Neural progenitor cell (in vitro differentiated cells): ENCODE measurements at regions not wholly inside any gene's neighbourhood (a gene's known extent, or its start where the extent isn't known, plus 50 kb on each side); places are given as distances from the start of the nearest gene placed in this dataset.

Experiments used
- DNase-seq: peaks from one replicate; pipeline ENCODE4 v3.0.0-alpha.2; 2016; ENCODE audit warnings: low spot score
- H2AFZ ChIP-seq: fragments of 200-600 bp; sonication (generic); replicated peaks from 2 replicates; pipeline ENCODE4 v1.6.1; 2016; ENCODE audit warnings: antibody characterized with exemption
- H3F3A ChIP-seq: fragments of 200-600 bp; sonication (generic); 2 replicates; pipeline ENCODE4 v1.6.1; 2016; ENCODE audit warnings: antibody characterized with exemption, low read depth
- H3K27ac ChIP-seq: fragments of 200-600 bp; sonication (generic); 2 replicates; pipeline ENCODE4 v1.5.1; 2016; ENCODE audit warnings: mild to moderate bottlenecking
- H3K27me3 ChIP-seq: fragments of 200-600 bp; sonication (generic); 2 replicates; pipeline ENCODE4 v1.6.1; 2016; ENCODE audit warnings: mild to moderate bottlenecking, moderate library complexity
- H3K36me3 ChIP-seq: fragments of 200-600 bp; sonication (generic); 2 replicates; pipeline ENCODE4 v1.5.1; 2016
- H3K4me1 ChIP-seq: fragments of 200-600 bp; sonication (generic); 2 replicates; pipeline ENCODE4 v1.6.1; 2016; ENCODE audit warnings: mixed run types
- H3K4me2 ChIP-seq: fragments of 200-600 bp; sonication (generic); 2 replicates; pipeline ENCODE4 v1.6.1; 2016
- H3K4me3 ChIP-seq: fragments of 200-600 bp; sonication (generic); 2 replicates; pipeline ENCODE4 v1.5.1; 2016
- H3K79me2 ChIP-seq: fragments of 200-600 bp; sonication (generic); 2 replicates; pipeline ENCODE4 v1.6.1; 2016; ENCODE audit warnings: low read depth
- H3K9ac ChIP-seq: fragments of 200-600 bp; sonication (generic); 2 replicates; pipeline ENCODE4 v1.6.1; 2016
- H3K9me3 ChIP-seq: fragments of 200-600 bp; sonication (generic); 2 replicates; pipeline ENCODE4 v1.5.1; 2016; ENCODE audit warnings: low read depth
- H4K20me1 ChIP-seq: fragments of 200-600 bp; sonication (generic); 2 replicates; pipeline ENCODE4 v1.6.1; 2016; ENCODE audit warnings: low read depth
- H3K27ac Mint-ChIP-seq: 3 replicates; pipeline ENCODE4 v1.8.0; 2021; ENCODE audit warnings: mixed read lengths
- H3K27me3 Mint-ChIP-seq: 2 replicates; pipeline ENCODE4 v1.8.0; 2022; ENCODE audit warnings: low read depth, mild to moderate bottlenecking, inconsistent platforms, moderate library complexity, mixed read lengths; ENCODE audit not compliant: insufficient read depth
- H3K36me3 Mint-ChIP-seq: 3 replicates; pipeline ENCODE4 v1.8.0; 2021; ENCODE audit warnings: mixed read lengths
- H3K4me1 Mint-ChIP-seq: 3 replicates; pipeline ENCODE4 v1.8.0; 2021; ENCODE audit warnings: mixed read lengths
- H3K4me3 Mint-ChIP-seq: 3 replicates; pipeline ENCODE4 v1.8.0; 2021; ENCODE audit warnings: mild to moderate bottlenecking, moderate library complexity, mixed read lengths
- H3K9me3 Mint-ChIP-seq: 3 replicates; pipeline ENCODE4 v1.8.0; 2020; ENCODE audit warnings: mixed read lengths
- EZH2 ChIP-seq: fragments of 200-600 bp; sonication (generic); IDR thresholded peaks from 2 replicates; pipeline ENCODE4 v1.6.1; 2017; ENCODE audit warnings: antibody characterized with exemption, mild to moderate bottlenecking, moderate library complexity
- EZH2phosphoT487 ChIP-seq: fragments of 200-600 bp; sonication (generic); IDR thresholded peaks from 2 replicates; pipeline ENCODE4 v1.6.1; 2017; ENCODE audit warnings: antibody characterized with exemption
- TF ChIP-seq, protein P1 (sequence below): fragments of 200-600 bp; sonication (generic); IDR thresholded peaks from 2 replicates; pipeline ENCODE4 v1.5.1; 2017; ENCODE audit warnings: antibody characterized with exemption, mild to moderate bottlenecking

DNA sequence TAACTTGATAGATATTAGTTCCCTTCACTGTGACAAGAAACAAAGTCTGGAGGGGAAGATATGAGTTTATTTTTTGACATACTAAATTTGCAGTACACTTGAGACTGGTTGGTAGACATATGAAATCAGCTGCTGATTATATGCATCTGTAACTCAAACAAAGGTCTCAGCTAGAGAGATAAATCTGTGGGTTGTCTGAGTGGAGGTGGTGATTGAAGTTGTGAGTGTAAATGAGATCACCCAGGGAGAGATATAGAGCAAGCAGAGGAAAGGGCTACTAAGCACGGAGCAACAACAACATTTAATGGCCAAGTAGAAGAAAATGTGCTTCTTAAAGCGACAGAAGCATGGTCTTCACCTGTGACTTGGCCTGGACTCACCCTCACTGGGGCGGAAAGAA lies 173.2 kb upstream of the EYA4 start:
- Histone ChIP-seq H3K79me2 (no peaks in the 10 kb centered on the region), H3K4me3 (no peak overlapping the region), H4K20me1 (no peaks in the 10 kb centered on the region), H3K4me1 (no peaks in the 10 kb centered on the region), H3K27me3 (no peaks in the 10 kb centered on the region), H3K36me3 (no peaks in the 10 kb centered on the region), H3K4me2 (no peak overlapping the region), H3K27ac (no peak overlapping the region), H3K9me3 (no peaks in the 10 kb centered on the region), H3F3A (no peaks in the 10 kb centered on the region), H3K9ac (no peak overlapping the region), H2AFZ (no peak overlapping the region)
- Mint-ChIP-seq H3K4me1 (peaks cover under 1% of the 10 kb centered on the region), H3K4me3 (no peak overlapping the region), H3K9me3 (no peaks in the 10 kb centered on the region), H3K36me3 (no peaks in the 10 kb centered on the region), H3K27ac (no peak overlapping the region), H3K27me3 (no peaks in the 10 kb centered on the region)
- no peak for DNase-seq
- TF ChIP-seq EZH2 = no peak
- no peak for TF ChIP-seq EZH2phosphoT487
- TF ChIP-seq, protein P1, sequence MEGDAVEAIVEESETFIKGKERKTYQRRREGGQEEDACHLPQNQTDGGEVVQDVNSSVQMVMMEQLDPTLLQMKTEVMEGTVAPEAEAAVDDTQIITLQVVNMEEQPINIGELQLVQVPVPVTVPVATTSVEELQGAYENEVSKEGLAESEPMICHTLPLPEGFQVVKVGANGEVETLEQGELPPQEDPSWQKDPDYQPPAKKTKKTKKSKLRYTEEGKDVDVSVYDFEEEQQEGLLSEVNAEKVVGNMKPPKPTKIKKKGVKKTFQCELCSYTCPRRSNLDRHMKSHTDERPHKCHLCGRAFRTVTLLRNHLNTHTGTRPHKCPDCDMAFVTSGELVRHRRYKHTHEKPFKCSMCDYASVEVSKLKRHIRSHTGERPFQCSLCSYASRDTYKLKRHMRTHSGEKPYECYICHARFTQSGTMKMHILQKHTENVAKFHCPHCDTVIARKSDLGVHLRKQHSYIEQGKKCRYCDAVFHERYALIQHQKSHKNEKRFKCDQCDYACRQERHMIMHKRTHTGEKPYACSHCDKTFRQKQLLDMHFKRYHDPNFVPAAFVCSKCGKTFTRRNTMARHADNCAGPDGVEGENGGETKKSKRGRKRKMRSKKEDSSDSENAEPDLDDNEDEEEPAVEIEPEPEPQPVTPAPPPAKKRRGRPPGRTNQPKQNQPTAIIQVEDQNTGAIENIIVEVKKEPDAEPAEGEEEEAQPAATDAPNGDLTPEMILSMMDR = no peak

DNA sequence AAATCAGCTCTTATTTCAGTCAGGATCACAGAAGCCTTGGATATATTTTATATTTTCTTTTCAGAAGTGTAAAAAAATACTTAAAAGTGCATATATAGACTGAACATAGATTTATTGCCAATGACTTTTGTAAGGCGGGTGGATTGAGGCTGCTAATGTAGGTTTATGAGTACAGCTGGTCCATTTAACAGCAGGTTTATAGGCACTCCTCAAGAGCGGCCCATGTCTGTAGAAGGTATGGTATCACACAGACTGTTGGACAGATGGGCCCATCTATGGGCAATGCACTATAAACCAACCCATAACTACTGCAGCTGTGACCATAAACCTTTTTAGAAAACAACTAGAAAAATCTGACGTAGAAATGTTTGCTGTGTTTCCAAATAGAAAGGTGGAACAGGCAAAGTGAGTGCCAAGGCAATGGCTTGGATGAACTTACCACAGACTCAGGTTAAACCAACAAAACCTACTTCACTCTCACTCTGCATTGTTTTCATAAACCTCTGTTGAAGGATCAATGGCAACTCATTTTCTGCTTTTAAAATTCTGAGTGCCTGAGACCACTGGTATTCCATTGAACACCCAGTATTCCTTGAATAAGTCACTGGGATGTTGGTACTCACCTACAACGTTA lies 170.6 kb upstream of the EYA4 start:
- DNase-seq = no peak
- no peak overlapping the region for H3K4me3 Mint-ChIP-seq
- no peak overlapping the region for H3K27ac ChIP-seq
- H3K4me3 ChIP-seq = no peak overlapping the region
- no peak overlapping the region for H2AFZ ChIP-seq
- no peak for TF ChIP-seq EZH2
- TF ChIP-seq, protein P1 = no peak
- no peak for TF ChIP-seq EZH2phosphoT487
- H3K36me3 Mint-ChIP-seq = no peaks in the 10 kb centered on the region
- H3K4me1 Mint-ChIP-seq = no peaks in the 10 kb centered on the region
- no peaks in the 10 kb centered on the region for H3K27me3 Mint-ChIP-seq
- no peaks in the 10 kb centered on the region for H3K36me3 ChIP-seq
- H3K9me3 Mint-ChIP-seq = no peaks in the 10 kb centered on the region
- no peaks in the 10 kb centered on the region for H4K20me1 ChIP-seq
- H3K27me3 ChIP-seq = no peaks in the 10 kb centered on the region
- no peak overlapping the region for H3K4me2 ChIP-seq
- H3K4me1 ChIP-seq = peaks cover 5% of the 10 kb centered on the region
- H3K79me2 ChIP-seq = no peaks in the 10 kb centered on the region
- no peak overlapping the region for H3K27ac Mint-ChIP-seq
- no peaks in the 10 kb centered on the region for H3K9me3 ChIP-seq
- no peaks in the 10 kb centered on the region for H3F3A ChIP-seq
- H3K9ac ChIP-seq = no peak overlapping the region

DNA sequence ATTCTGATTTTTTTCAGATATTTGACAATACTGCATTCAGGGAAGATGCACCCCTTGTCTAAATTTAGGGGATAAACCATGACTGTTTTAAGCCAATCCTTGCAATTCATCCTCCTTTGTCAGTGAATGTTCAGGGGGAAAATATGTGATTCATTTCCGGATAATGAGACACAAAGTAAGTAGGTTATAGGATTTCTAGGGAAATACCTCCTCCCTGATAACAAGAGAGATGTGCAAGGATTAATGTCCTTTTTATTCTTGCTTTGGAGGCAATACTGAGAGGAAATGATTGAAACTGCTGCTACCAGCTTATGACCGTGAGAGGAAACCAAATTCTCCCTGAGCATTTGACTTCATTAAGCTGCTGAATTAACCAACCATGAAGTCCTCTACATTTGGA lies 161.3 kb upstream of the EYA4 start:
- Mint-ChIP-seq H3K27ac (no peak overlapping the region), H3K36me3 (no peaks in the 10 kb centered on the region), H3K4me1 (peaks cover 18% of the 10 kb centered on the region), H3K9me3 (no peaks in the 10 kb centered on the region), H3K4me3 (no peak overlapping the region), H3K27me3 (no peaks in the 10 kb centered on the region)
- no peaks in the 10 kb centered on the region for H3K36me3 ChIP-seq
- no peak for TF ChIP-seq EZH2
- TF ChIP-seq EZH2phosphoT487 = no peak
- TF ChIP-seq, protein P1 = no peak
- H3K9ac ChIP-seq = no peak overlapping the region
- no peak overlapping the region for H2AFZ ChIP-seq
- no peak for DNase-seq
- no peak overlapping the region for H3K27ac ChIP-seq
- no peaks in the 10 kb centered on the region for H3K4me1 ChIP-seq
- no peaks in the 10 kb centered on the region for H3K9me3 ChIP-seq
- H4K20me1 ChIP-seq = no peaks in the 10 kb centered on the region
- no peaks in the 10 kb centered on the region for H3K27me3 ChIP-seq
- H3F3A ChIP-seq = no peaks in the 10 kb centered on the region
- no peaks in the 10 kb centered on the region for H3K79me2 ChIP-seq
- H3K4me3 ChIP-seq = no peak overlapping the region
- no peak overlapping the region for H3K4me2 ChIP-seq
